ENCODE measurements at regions not wholly inside any gene's neighbourhood (a gene's known extent, or its start where the extent isn't known, plus 50 kb on each side); places are given as distances from the start of the nearest gene placed in this dataset.

DNA sequence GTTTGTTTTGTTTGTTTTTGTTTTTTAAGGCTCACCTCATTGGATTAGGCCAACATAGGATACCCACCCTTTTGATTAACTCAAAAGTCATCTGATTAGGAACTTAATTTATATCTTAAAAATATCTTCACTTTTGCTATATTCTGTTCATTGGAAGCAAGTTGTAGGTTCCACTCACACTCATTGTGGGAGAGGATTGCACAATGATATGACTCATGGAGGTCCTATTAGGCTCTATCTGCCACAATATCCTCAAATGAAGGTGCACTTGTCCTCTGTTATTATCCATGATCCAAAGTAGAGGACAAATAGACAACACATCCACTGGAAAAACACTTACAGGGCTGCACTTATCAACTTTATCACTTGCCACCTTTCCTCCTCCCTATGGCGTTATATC, 60.5 kb upstream of the ADAMTS3 start:
- no peak for TF ChIP-seq POLR2A (IDR thresholded peaks at IDR 0.05)
- TF ChIP-seq CTCF (IDR thresholded peaks at IDR 0.05), result no peak
- TF ChIP-seq POLR2AphosphoS5 (IDR thresholded peaks at IDR 0.05), result no peak

All from upper lobe of left lung (tissue), 4 donors.